Skeletal muscle tissue (tissue), 3 donors: ENCODE measurements at regions not wholly inside any gene's neighbourhood (a gene's known extent, or its start where the extent isn't known, plus 50 kb on each side); places are given as distances from the start of the nearest gene placed in this dataset.

Source experiments
- H3K27ac ChIP-seq: one replicate; pipeline ENCODE4 v1.7.0; 2013; ENCODE audit warnings: mild to moderate bottlenecking, low read depth, low read length, inconsistent platforms
- H3K27me3 ChIP-seq, 3 donors: one replicate each; pipeline ENCODE4 v1.7.0; 2013; ENCODE audit warnings: low read length in 3 of 3; ENCODE audit not compliant: control insufficient read depth in 3 of 3, insufficient read depth in 3 of 3
- H3K36me3 ChIP-seq, 3 donors: one replicate each; pipeline ENCODE4 v1.7.0; 2013; ENCODE audit warnings: low read length in 3 of 3; ENCODE audit not compliant: control insufficient read depth in 3 of 3, insufficient read depth in 3 of 3
- H3K4me1 ChIP-seq, 3 donors: one replicate each; pipeline ENCODE4 v1.7.0; 2013; ENCODE audit warnings: low read length in 3 of 3, mild to moderate bottlenecking in 3 of 3; ENCODE audit not compliant: control insufficient read depth in 3 of 3, insufficient read depth in 3 of 3
- H3K4me3 ChIP-seq, 3 donors: one replicate each; pipeline ENCODE4 v1.7.0; 2013; ENCODE audit warnings: low read length in 3 of 3
- H3K9ac ChIP-seq, 3 donors: one replicate each; pipeline ENCODE4 v1.7.0; 2013; ENCODE audit warnings: low read length in 3 of 3, mild to moderate bottlenecking in 3 of 3, moderate library complexity in 2 of 3, low read depth in 1 of 3
- H3K9me3 ChIP-seq, 3 donors: one replicate each; pipeline ENCODE4 v1.7.0; 2013; ENCODE audit warnings: low read length in 3 of 3; ENCODE audit not compliant: control insufficient read depth in 3 of 3
- donor health status: Osteomylitis.

DNA sequence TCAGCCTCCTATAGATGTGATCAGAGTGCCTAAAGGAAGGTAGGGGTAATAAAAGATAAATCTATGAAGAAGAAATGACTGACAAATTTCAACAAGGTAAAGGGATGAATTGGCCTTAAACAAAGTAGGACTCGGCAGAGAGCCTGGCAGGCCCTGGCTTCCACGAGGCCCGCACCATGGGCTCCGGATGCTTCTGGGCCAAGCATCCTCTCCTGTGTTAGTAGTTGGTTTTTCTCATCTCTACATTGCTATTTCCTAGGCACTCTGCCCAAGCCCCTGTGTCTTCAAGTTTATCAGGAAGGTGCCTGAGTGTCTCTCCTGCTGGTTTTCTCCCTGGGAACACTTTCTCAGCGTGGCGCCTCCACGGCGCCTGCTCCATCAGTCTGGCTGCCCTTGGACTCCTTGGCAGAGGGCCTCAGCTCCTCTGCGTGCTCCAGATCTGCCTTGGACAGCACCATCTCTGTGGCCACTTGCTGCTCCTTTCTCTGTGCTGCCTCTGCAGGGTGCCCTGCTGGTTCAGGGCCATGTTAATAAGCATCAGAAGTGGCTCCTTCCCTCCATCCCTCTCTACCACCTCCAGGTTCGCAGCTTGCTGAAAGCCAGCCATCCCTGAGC, 413.3 kb upstream of the DPP6 start:
- peaks cover 0 to 3% (median 0%) of the 10 kb centered on the region in 3 donors for H3K9me3 ChIP-seq
- H3K36me3 ChIP-seq = no peaks in the 10 kb centered on the region
- H3K4me3 ChIP-seq = no peak overlapping the region
- H3K4me1 ChIP-seq = no peaks in the 10 kb centered on the region
- H3K9ac ChIP-seq = no peak overlapping the region
- no peak overlapping the region for H3K27ac ChIP-seq
- H3K27me3 ChIP-seq = no peaks in the 10 kb centered on the region

DNA sequence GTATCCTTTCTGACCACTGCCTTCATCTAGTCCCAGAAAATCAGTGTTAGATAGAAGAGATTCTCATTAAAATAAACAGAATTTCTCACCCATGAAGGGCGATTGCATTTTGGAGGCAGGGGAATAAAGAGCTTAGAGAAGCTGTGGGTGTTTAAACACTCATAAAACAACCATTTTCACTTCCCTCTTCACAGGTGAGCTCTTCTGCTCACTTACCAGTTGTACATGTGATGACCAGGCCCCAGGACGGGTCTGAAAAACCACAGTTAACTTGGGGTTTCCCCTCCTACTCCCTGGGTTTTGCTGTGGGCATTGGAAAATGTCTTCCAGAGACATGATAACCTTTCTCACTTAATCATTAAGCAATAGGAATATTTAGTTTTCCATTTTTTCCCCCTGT, 411.6 kb upstream of the DPP6 start:
- no peaks in the 10 kb centered on the region for H3K4me1 ChIP-seq
- no peaks in the 10 kb centered on the region for H3K36me3 ChIP-seq
- H3K27me3 ChIP-seq = no peaks in the 10 kb centered on the region
- H3K9ac ChIP-seq = no peak overlapping the region
- no peak overlapping the region for H3K27ac ChIP-seq
- H3K4me3 ChIP-seq = no peak overlapping the region
- H3K9me3 ChIP-seq = peaks cover 0 to 3% (median 0%) of the 10 kb centered on the region in 3 donors

DNA sequence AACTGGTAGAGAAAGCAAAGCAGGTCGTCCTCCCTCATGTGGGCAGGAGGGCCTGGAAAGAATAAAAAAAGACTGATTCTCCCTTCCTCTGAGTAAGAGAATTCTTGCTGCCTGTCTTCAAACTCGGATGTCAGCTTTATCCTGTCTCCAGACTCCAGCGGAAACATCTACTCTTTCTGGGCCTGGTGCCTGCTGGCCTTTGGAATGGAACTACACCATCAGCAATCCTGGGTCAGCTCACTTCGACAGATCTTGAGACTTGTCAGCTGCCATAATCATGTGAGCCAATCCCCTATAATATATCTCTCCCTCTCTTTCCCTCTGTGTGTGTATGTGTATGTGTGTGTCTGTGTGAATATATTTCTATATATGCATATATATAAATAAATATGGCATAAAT, 411.0 kb upstream of the DPP6 start:
- Histone ChIP-seq H3K4me3 (no peak overlapping the region), H3K36me3 (no peaks in the 10 kb centered on the region), H3K9me3 (peaks cover 0 to 3% (median 0%) of the 10 kb centered on the region in 3 donors), H3K4me1 (no peaks in the 10 kb centered on the region), H3K27ac (no peak overlapping the region), H3K27me3 (no peaks in the 10 kb centered on the region), H3K9ac (no peak overlapping the region)

DNA sequence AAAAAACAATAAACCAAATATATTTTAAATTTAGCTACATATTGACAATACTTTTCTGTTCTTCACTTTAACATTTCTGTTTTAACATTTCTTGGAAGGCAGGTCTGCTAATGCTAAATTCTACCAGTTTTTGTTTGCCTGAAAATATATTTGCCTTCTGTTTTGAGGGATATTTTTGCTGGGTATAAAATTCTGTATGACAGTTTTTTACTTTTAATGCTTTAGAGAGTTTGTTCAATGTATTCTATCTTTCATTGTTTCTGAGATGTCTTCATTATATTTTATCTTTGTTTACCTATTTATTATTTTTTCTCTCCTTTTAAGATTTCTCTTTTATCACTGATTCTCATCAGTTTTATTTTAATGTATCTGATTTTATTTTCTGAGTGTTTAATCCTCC, 409.2 kb upstream of the DPP6 start:
- Histone ChIP-seq H3K27me3 (no peaks in the 10 kb centered on the region), H3K9me3 (peaks cover 0 to 3% (median 0%) of the 10 kb centered on the region in 3 donors), H3K27ac (no peak overlapping the region), H3K4me3 (no peak overlapping the region), H3K9ac (no peak overlapping the region), H3K4me1 (no peaks in the 10 kb centered on the region), H3K36me3 (no peaks in the 10 kb centered on the region)

DNA sequence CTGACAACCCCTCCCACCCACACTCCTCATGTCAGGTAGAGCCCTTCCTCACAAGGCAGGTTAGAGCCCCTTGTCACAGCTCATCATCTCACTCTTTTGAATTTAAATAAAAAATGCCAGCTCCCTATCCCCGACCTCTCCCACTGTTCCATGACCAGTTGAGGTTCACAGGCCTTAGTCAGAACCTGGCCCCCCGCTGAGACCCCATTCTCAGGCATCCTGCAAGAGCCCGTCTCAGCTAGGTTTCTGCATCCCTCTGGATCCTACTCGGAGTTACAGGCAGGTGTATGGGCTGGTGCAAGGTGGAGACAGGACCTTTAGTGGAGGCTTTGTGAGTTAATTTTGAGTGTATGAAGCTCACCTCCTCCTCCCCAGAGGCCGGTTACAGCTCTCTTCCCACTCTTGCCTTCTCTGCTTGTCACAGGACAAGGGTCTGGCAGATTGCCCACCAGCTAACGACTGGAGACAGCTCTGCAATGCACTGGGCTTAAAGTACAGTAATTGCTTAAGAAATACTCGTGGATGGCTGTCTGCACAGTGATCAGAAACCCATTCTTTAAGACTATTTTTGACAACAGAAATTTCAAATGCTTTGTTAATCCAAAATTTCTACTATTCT, 394.9 kb upstream of the DPP6 start:
- H3K9me3 ChIP-seq = peaks cover 0 to 3% (median 3%) of the 10 kb centered on the region in 3 donors
- no peak overlapping the region for H3K9ac ChIP-seq
- H3K4me1 ChIP-seq = no peaks in the 10 kb centered on the region
- H3K4me3 ChIP-seq = no peak overlapping the region
- no peaks in the 10 kb centered on the region for H3K36me3 ChIP-seq
- no peaks in the 10 kb centered on the region for H3K27me3 ChIP-seq
- H3K27ac ChIP-seq = no peak overlapping the region

DNA sequence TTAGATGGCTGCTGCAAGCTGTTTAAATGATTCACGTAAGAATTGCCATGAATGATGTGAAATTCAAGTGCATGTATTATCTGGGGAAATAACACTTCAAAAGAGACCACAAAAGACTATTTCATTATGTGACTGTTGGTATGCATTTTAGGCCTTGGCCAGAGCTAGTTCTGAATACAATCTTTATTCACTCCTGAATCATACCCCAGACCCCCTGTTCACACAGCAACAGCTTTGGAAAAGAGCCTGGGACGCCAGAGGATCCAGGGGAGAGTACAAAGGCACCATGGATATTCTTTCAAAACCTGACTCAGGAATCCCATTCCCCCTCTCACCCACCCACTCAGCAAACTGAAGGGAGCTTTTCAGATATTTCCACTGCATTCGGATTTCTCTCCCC, 377.1 kb upstream of the DPP6 start:
- no peak overlapping the region for H3K27ac ChIP-seq
- no peak overlapping the region for H3K9ac ChIP-seq
- no peak overlapping the region for H3K4me3 ChIP-seq
- H3K9me3 ChIP-seq = no peaks in the 10 kb centered on the region
- no peaks in the 10 kb centered on the region for H3K4me1 ChIP-seq
- H3K27me3 ChIP-seq = no peaks in the 10 kb centered on the region
- H3K36me3 ChIP-seq = no peaks in the 10 kb centered on the region

DNA sequence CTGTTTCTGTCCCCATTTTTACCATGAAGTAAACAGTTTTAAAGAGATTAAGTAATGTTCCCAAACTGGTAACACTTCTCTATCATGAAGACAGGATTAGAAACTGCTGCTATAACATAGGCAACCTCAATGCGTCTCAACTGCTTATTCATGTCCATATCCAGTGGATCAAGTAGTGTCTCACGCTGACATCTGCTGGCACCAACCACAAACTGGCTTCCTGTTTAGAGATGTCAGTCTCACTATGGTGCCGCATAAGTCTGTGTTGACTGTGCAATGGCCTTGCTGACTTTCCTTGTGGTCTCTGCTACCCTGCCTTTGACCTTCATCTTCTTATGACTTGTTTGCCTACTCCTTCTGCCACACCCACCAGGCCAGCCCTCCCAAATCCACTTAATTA, 369.6 kb upstream of the DPP6 start:
- Histone ChIP-seq H3K27ac (no peak overlapping the region), H3K27me3 (no peaks in the 10 kb centered on the region), H3K4me1 (no peaks in the 10 kb centered on the region), H3K36me3 (no peaks in the 10 kb centered on the region), H3K9me3 (no peaks in the 10 kb centered on the region), H3K4me3 (no peak overlapping the region), H3K9ac (no peak overlapping the region)

DNA sequence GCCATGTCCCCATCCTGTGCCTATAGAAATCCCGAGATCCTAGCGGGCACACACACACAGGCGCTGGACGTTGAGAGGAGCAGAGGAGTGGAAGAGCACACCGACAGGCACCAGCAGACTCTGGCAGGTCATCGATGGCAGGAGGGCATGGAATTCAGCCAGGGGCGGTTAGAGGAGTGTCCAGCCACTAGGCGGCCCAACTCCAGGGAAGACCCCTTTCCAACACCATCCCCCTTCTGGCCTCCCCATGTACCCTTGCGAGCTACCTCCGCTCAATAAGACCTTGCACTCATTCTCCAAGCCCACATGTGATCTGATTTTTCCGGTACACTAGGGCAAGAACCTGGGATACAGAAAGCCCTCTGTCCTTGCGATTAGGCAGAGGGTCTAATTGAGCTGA, 356.0 kb upstream of the DPP6 start:
- Histone ChIP-seq H3K27ac (no peak overlapping the region), H3K9ac (no peak overlapping the region), H3K4me3 (no peak overlapping the region), H3K27me3 (no peaks in the 10 kb centered on the region), H3K9me3 (no peaks in the 10 kb centered on the region), H3K4me1 (no peaks in the 10 kb centered on the region), H3K36me3 (no peaks in the 10 kb centered on the region)

DNA sequence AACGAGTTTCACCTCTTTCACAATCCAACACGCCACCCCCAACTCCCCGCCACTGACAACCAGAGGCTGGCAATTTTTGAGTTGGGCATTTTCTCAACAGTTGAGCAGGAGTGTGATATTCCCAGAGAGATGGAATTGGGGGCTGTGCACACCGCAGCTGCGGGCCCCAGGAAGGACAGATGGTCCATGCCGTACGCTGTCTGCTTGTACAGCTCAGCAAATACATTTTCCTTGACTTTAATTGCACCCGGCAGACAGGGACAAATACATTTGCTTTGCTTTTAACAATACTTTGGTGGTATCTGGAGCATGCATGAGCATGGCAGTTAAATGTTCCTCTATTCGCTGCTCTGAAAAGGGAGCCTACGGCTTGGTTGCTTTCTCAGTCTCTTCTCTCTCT, 354.2 kb upstream of the DPP6 start:
- Histone ChIP-seq H3K27me3 (no peaks in the 10 kb centered on the region), H3K4me3 (no peak overlapping the region), H3K27ac (no peak overlapping the region), H3K9me3 (no peaks in the 10 kb centered on the region), H3K9ac (no peak overlapping the region), H3K36me3 (no peaks in the 10 kb centered on the region), H3K4me1 (no peaks in the 10 kb centered on the region)

DNA sequence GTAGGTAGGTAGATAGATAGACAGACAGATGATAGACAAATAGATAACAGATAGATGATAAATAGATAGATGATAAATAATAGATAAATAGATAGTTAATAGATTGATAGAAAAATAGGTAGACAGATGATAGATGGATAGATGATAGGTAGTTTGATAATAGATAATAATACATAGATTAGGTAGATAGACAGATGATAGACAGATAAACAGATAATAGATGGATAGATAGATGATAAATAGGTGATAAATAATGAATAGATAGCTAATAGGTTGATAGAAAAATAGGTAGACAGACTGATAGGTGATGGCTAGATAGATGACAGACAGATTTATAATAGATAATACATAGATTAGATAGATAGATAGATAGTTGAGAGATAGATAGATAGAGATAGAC, 350.5 kb upstream of the DPP6 start:
- no peak overlapping the region for H3K4me3 ChIP-seq
- no peaks in the 10 kb centered on the region for H3K9me3 ChIP-seq
- no peak overlapping the region for H3K9ac ChIP-seq
- H3K27me3 ChIP-seq = no peaks in the 10 kb centered on the region
- H3K36me3 ChIP-seq = no peaks in the 10 kb centered on the region
- H3K4me1 ChIP-seq = no peaks in the 10 kb centered on the region
- no peak overlapping the region for H3K27ac ChIP-seq
